Heart left ventricle (tissue), 13 donors: ENCODE measurements at regions not wholly inside any gene's neighbourhood (a gene's known extent, or its start where the extent isn't known, plus 50 kb on each side); places are given as distances from the start of the nearest gene placed in this dataset.

Source experiments
- POLR2A ChIP-seq, 2 donors: fragments of 450-650 bp; IDR thresholded peaks; one replicate each; pipeline ENCODE4 v1.6.1; 2017; ENCODE audit warnings: antibody characterized with exemption in 2 of 2, mild to moderate bottlenecking in 2 of 2, moderate library complexity in 2 of 2
- TF ChIP-seq, protein P1 (sequence below), 12 donors: fragments of 200-600 bp; sonication (generic) in 4 of 12; IDR thresholded peaks; one replicate each; pipeline versions ENCODE4 v1.5.0 to v1.8.0; 2018 to 2022; ENCODE audit warnings: antibody characterized with exemption in 12 of 12, mild to moderate bottlenecking in 5 of 12
- donor health status: ischemic (EF 13 %, LVEDD 7.1; RV severe dilation, severe dysfunction).
- donor health status: DM: no; HTN: yes; CAD: no.
- donor health status: DM: no; HTN: no; CAD: no.
- donor health status: ischemic (EF 25% LVEDD 6.9; RV normal size, moderate dysfunction).
- donor health status: ischemic (EF 25% LVEDD 5.7; RV mildly dilated, moderate dysfunction).
- donor health status: ischemic (EF 35%, LVEDD 5.7; RV mildly dilated, moderate dysfunction).
- donor health status: nonischemic (EF 11% LVEDD 7.7; RV severe dilation, severe dysfunction).
- donor health status: DM: yes; HTN: yes; CAD: no.
- donor health status: PGD.
- donor health status: ischemic (EF 29% LVEDD 5.4; RV normal size, mild dysfunction).
- donor health status: nonischemic (EF 23%, LVEDD 6.1; RV moderate dilation, normal function).

DNA sequence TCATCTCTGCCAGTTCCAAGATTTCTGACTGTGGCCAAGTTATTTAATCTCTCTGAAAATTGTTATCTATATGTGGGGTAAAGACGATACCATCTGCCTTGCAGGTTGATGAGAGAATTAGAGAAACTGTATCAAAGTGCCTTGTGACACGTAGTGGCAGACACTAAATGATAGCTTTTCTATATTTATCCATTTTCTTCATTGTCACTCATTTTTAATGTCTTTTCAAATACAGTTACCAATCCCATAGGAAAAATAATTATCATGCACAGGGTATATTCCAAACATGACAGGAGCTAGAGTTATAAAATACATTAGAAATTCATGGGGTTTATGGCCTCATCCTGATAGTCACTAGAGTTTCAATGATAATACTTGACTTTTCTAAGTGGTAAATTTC, 95.6 kb upstream of the NOL4 start:
- TF ChIP-seq, protein P1, sequence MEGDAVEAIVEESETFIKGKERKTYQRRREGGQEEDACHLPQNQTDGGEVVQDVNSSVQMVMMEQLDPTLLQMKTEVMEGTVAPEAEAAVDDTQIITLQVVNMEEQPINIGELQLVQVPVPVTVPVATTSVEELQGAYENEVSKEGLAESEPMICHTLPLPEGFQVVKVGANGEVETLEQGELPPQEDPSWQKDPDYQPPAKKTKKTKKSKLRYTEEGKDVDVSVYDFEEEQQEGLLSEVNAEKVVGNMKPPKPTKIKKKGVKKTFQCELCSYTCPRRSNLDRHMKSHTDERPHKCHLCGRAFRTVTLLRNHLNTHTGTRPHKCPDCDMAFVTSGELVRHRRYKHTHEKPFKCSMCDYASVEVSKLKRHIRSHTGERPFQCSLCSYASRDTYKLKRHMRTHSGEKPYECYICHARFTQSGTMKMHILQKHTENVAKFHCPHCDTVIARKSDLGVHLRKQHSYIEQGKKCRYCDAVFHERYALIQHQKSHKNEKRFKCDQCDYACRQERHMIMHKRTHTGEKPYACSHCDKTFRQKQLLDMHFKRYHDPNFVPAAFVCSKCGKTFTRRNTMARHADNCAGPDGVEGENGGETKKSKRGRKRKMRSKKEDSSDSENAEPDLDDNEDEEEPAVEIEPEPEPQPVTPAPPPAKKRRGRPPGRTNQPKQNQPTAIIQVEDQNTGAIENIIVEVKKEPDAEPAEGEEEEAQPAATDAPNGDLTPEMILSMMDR (IDR thresholded peaks at IDR 0.05), result no peak
- no peak for TF ChIP-seq POLR2A (IDR thresholded peaks at IDR 0.05)
